CD4-positive, CD25-positive, alpha-beta regulatory T cell (primary cell): ENCODE measurements at regions not wholly inside any gene's neighbourhood (a gene's known extent, or its start where the extent isn't known, plus 50 kb on each side); places are given as distances from the start of the nearest gene placed in this dataset.

Source experiments
- ATAC-seq, 2 donors: fragments of 150-1000 bp; cut with Tn5 transposase; one replicate each; pipeline ENCODE4 v1.10.0; 2021; ENCODE audit warnings: low read depth in 2 of 2, moderate number of reproducible peaks in 2 of 2, moderate library complexity in 1 of 2
- DNase-seq, 3 donors: peaks; one replicate each; pipeline versions ENCODE4 v3.0.0 to v3.0.0-alpha.2; 2012 to 2022; ENCODE audit warnings: mixed read lengths in 1 of 3
- H3K27ac ChIP-seq: one replicate; pipeline ENCODE4 v1.7.0; 2013; ENCODE audit warnings: mild to moderate bottlenecking, low read length; ENCODE audit not compliant: insufficient read depth, poor library complexity, severe bottlenecking
- H3K27me3 ChIP-seq: one replicate; pipeline ENCODE4 v1.7.0; 2013; ENCODE audit warnings: low read length; ENCODE audit not compliant: control insufficient read depth, insufficient read depth
- H3K36me3 ChIP-seq: one replicate; pipeline ENCODE4 v1.7.0; 2013; ENCODE audit warnings: mild to moderate bottlenecking, low read length, moderate library complexity; ENCODE audit not compliant: control insufficient read depth, insufficient read depth
- H3K4me1 ChIP-seq: 2 replicates; pipeline ENCODE4 v1.7.0; 2013; ENCODE audit warnings: mild to moderate bottlenecking, low read length; ENCODE audit not compliant: insufficient read depth, control insufficient read depth, poor library complexity, severe bottlenecking
- H3K4me3 ChIP-seq: one replicate; pipeline ENCODE4 v1.7.0; 2013; ENCODE audit warnings: low read depth, mild to moderate bottlenecking, low read length, moderate library complexity
- H3K9me3 ChIP-seq, 2 experiments: 1 replicate in 1 of 2; 2 replicates in 1 of 2; pipeline ENCODE4 v1.7.0; 2013; ENCODE audit warnings: low read length in 2 of 2, mild to moderate bottlenecking in 1 of 2, moderate library complexity in 1 of 2; ENCODE audit not compliant: control insufficient read depth in 2 of 2
- H3K27ac Mint-ChIP-seq, 3 donors: one replicate each; pipeline ENCODE4 v1.8.0; 2020 to 2022; ENCODE audit warnings: mild to moderate bottlenecking in 3 of 3, mixed read lengths in 3 of 3, moderate library complexity in 2 of 3
- H3K27me3 Mint-ChIP-seq: one replicate; pipeline ENCODE4 v1.8.0; 2022; ENCODE audit warnings: mild to moderate bottlenecking, mixed read lengths
- H3K36me3 Mint-ChIP-seq: one replicate; pipeline ENCODE4 v1.8.0; 2020; ENCODE audit warnings: mixed read lengths
- H3K4me1 Mint-ChIP-seq, 4 donors: one replicate each; pipeline ENCODE4 v1.8.0; 2020 to 2022; ENCODE audit warnings: mixed read lengths in 4 of 4, mild to moderate bottlenecking in 1 of 4
- H3K4me3 Mint-ChIP-seq, 4 donors: one replicate each; pipeline ENCODE4 v1.8.0; 2020 to 2022; ENCODE audit warnings: mild to moderate bottlenecking in 4 of 4, mixed read lengths in 4 of 4, moderate library complexity in 3 of 4
- H3K9me3 Mint-ChIP-seq, 7 donors: one replicate each; pipeline ENCODE4 v1.8.0; 2020 to 2022; ENCODE audit warnings: mixed read lengths in 7 of 7, mild to moderate bottlenecking in 3 of 7, moderate library complexity in 2 of 7

GRCh38 chr3:160170409-160171370, 54.5 kb upstream of the C3orf80 start:
- H3K4me3 Mint-ChIP-seq = no peak overlapping the region
- H3K36me3 ChIP-seq = no peaks in the 10 kb centered on the region
- ATAC-seq (no peak), DNase-seq (no peak)
- H3K36me3 Mint-ChIP-seq = no peaks in the 10 kb centered on the region
- no peaks in the 10 kb centered on the region for H3K9me3 ChIP-seq
- H3K4me1 ChIP-seq = no peaks in the 10 kb centered on the region
- peaks cover 0 to 12% (median 6%) of the 10 kb centered on the region in 4 donors for H3K4me1 Mint-ChIP-seq
- H3K27ac ChIP-seq = no peak overlapping the region
- H3K27me3 ChIP-seq = peaks cover 3% of the 10 kb centered on the region
- peaks cover 12% of the 10 kb centered on the region for H3K27me3 Mint-ChIP-seq
- H3K9me3 Mint-ChIP-seq = peaks cover 0 to 2% (median 0%) of the 10 kb centered on the region in 7 donors
- H3K4me3 ChIP-seq = no peak overlapping the region
- no peak overlapping the region for H3K27ac Mint-ChIP-seq

GRCh38 chr3:160171813-160172212, 53.4 kb upstream of the C3orf80 start:
- Mint-ChIP-seq H3K27ac (no peak overlapping the region), H3K9me3 (peaks cover 0 to 2% (median 0%) of the 10 kb centered on the region in 7 donors), H3K27me3 (peaks cover 12% of the 10 kb centered on the region), H3K36me3 (no peaks in the 10 kb centered on the region), H3K4me3 (no peak overlapping the region), H3K4me1 (peaks cover 0 to 12% (median 6%) of the 10 kb centered on the region in 4 donors)
- no peaks in the 10 kb centered on the region for H3K36me3 ChIP-seq
- DNase-seq (no peak), ATAC-seq (no peak)
- no peak overlapping the region for H3K4me3 ChIP-seq
- H3K9me3 ChIP-seq = no peaks in the 10 kb centered on the region
- no peak overlapping the region for H3K27ac ChIP-seq
- no peaks in the 10 kb centered on the region for H3K4me1 ChIP-seq
- H3K27me3 ChIP-seq = peaks cover 3% of the 10 kb centered on the region

GRCh38 chr3:160174621-160175020, 50.6 kb upstream of the C3orf80 start:
- H3K27ac Mint-ChIP-seq = no peak overlapping the region

More at GRCh38 chr3:160174621-160175020, 50.6 kb upstream of the C3orf80 start:
- no peak overlapping the region for H3K4me3 ChIP-seq
- H3K9me3 ChIP-seq = no peaks in the 10 kb centered on the region
- H3K27me3 Mint-ChIP-seq = peaks cover 2% of the 10 kb centered on the region
- no peak overlapping the region for H3K27ac ChIP-seq
- peaks cover 0 to 8% (median 6%) of the 10 kb centered on the region in 4 donors for H3K4me1 Mint-ChIP-seq
- no peak overlapping the region for H3K4me3 Mint-ChIP-seq
- ATAC-seq (no peak), DNase-seq (no peak)
- no peaks in the 10 kb centered on the region for H3K27me3 ChIP-seq
- H3K4me1 ChIP-seq = no peaks in the 10 kb centered on the region
- no peaks in the 10 kb centered on the region for H3K36me3 Mint-ChIP-seq
- no peaks in the 10 kb centered on the region for H3K36me3 ChIP-seq
- H3K9me3 Mint-ChIP-seq = peaks cover 0 to 3% (median 0%) of the 10 kb centered on the region in 7 donors
